GM12878 (cell line): ENCODE measurements at regions not wholly inside any gene's neighbourhood (a gene's known extent, or its start where the extent isn't known, plus 50 kb on each side); places are given as distances from the start of the nearest gene placed in this dataset.

ENCODE experiments used
- ATAC-seq: fragments of 200-7000 bp; cut with Tn5 transposase; 3 replicates; pipeline ENCODE4 v1.9.1; 2020; ENCODE audit warnings: mild to moderate bottlenecking, moderate library complexity
- BruUV-seq: library from RNA; stranded (reverse); fragments of 400-500 nt; replicated peaks from 2 replicates; lab custom pipeline; 2021; lab: Mats Ljungman, UMichigan
- CTCF ChIA-PET: fragments of 300-600 bp; sonication (Branson Sonifier 250); formaldehyde crosslinking; extraction: SDS; loops from one replicate; lab custom pipeline; 2021; ENCODE audit warnings: inconsistent platforms; lab: Yijun Ruan, JAX
- POLR2A ChIA-PET: fragments of 350-600 bp; formaldehyde crosslinking; extraction: SDS; loops from one replicate; lab custom pipeline; 2021; ENCODE audit warnings: inconsistent platforms; lab: Charles Lee
- RAD21 ChIA-PET: fragments of 300-600 bp; sonication (Branson Sonifier 250); formaldehyde crosslinking; loops from one replicate; lab custom pipeline; 2023; ENCODE audit warnings: antibody characterized with exemption; ENCODE audit not compliant: unreplicated experiment; lab: Charles Lee
- SMC1A ChIA-PET: fragments of 300-600 bp; sonication (Branson Sonifier 250); formaldehyde crosslinking; loops from one replicate; lab custom pipeline; 2023; ENCODE audit not compliant: unreplicated experiment, uncharacterized antibody; lab: Charles Lee
- DNase-seq: peaks from one replicate; pipeline ENCODE4 v3.0.0-alpha.2; 2011; ENCODE audit warnings: low read depth, low spot score
- FAIRE-seq: peaks from 3 replicates; lab custom pipeline; 2011; peaks lifted over from hg19 to GRCh38; lab: Jason Lieb, UNC
- H2AFZ ChIP-seq: 2 replicates; pipeline ENCODE4 v1.6.0; 2011; ENCODE audit warnings: low read depth, low read length, control low read depth; ENCODE audit not compliant: control insufficient read depth
- H3K27ac ChIP-seq: 2 replicates; pipeline ENCODE4 v1.5.1; 2011; ENCODE audit warnings: control low read depth; ENCODE audit not compliant: control insufficient read depth, insufficient read depth
- H3K27me3 ChIP-seq, 2 experiments: replicated peaks in 1 of 2; 2 replicates each; pipeline versions ENCODE4 v1.6.0 to v1.6.1; 2011; ENCODE audit warnings: low read length in 1 of 2; ENCODE audit not compliant: control insufficient read depth in 2 of 2, insufficient read depth in 2 of 2
- H3K36me3 ChIP-seq, 2 experiments: 2 replicates each; pipeline ENCODE4 v1.5.1; 2011; ENCODE audit warnings: low read length in 1 of 2; ENCODE audit not compliant: control insufficient read depth in 2 of 2, insufficient read depth in 2 of 2
- H3K4me1 ChIP-seq: 2 replicates; pipeline ENCODE4 v1.6.1; 2011; ENCODE audit warnings: mild to moderate bottlenecking, low read length, moderate library complexity, mixed read lengths; ENCODE audit not compliant: control insufficient read depth, insufficient read depth
- H3K4me2 ChIP-seq: 2 replicates; pipeline ENCODE4 v1.6.0; 2011; ENCODE audit warnings: control low read depth; ENCODE audit not compliant: control insufficient read depth, insufficient read depth
- H3K4me3 ChIP-seq: fragments of 200-600 bp; sonication (generic); 2 replicates; pipeline ENCODE4 v1.5.1; 2016
- H3K79me2 ChIP-seq: 2 replicates; pipeline ENCODE4 v1.6.0; 2011; ENCODE audit warnings: low read length; ENCODE audit not compliant: control insufficient read depth, insufficient read depth
- H3K9ac ChIP-seq: 2 replicates; pipeline ENCODE4 v1.8.0; 2011; ENCODE audit warnings: low read length, control low read depth, mixed read lengths; ENCODE audit not compliant: control insufficient read depth, insufficient read depth
- H3K9me3 ChIP-seq: replicated peaks from 3 replicates; pipeline ENCODE4 v1.5.1; 2011; ENCODE audit warnings: mild to moderate bottlenecking, low read length; ENCODE audit not compliant: control insufficient read depth, insufficient read depth
- H4K20me1 ChIP-seq: 2 replicates; pipeline ENCODE4 v1.6.0; 2011; ENCODE audit not compliant: control insufficient read depth, insufficient read depth
- CREB1 ChIP-seq: IDR thresholded peaks from 2 replicates; pipeline ENCODE4 v1.6.1; 2012; ENCODE audit warnings: low read depth, mild to moderate bottlenecking, inconsistent platforms
- FOS ChIP-seq: IDR thresholded peaks from 3 replicates; pipeline ENCODE4 v1.6.1; 2011; ENCODE audit warnings: borderline replicate concordance; ENCODE audit not compliant: insufficient read length; ENCODE audit errors: extremely low read depth
- HDAC6 ChIP-seq: fragments of 200-600 bp; sonication (generic); IDR thresholded peaks from one replicate; pipeline ENCODE4 v1.8.0; 2017; ENCODE audit warnings: antibody characterized with exemption; ENCODE audit not compliant: unreplicated experiment
- KAT2A ChIP-seq: conservative IDR thresholded peaks from 2 replicates; pipeline ENCODE4 v1.6.1; 2011; ENCODE audit warnings: low read depth, low read length; ENCODE audit not compliant: control insufficient read depth
- MYB ChIP-seq: fragments of 150-350 bp; IDR thresholded peaks from 2 replicates; pipeline ENCODE4 v1.6.1; 2014; ENCODE audit warnings: mild to moderate bottlenecking, low read depth, low read length, borderline replicate concordance
- RAD21 ChIP-seq: IDR thresholded peaks from 2 replicates; pipeline ENCODE4 v1.6.1; 2011; ENCODE audit warnings: mild to moderate bottlenecking, low read depth, low read length, moderate library complexity; ENCODE audit not compliant: insufficient read depth
- RBBP5 ChIP-seq: fragments of 200-600 bp; sonication (generic); conservative IDR thresholded peaks from 2 replicates; pipeline ENCODE4 v1.6.1; 2016
- SIN3A ChIP-seq: IDR thresholded peaks from 2 replicates; pipeline ENCODE4 v1.6.1; 2012; ENCODE audit warnings: low read depth, low read length, improper control_type of control experiment
- SMC3 ChIP-seq: IDR thresholded peaks from 2 replicates; pipeline ENCODE4 v1.6.1; 2011; ENCODE audit warnings: low read length, improper control_type of control experiment, borderline replicate concordance
- SUZ12 ChIP-seq: fragments of 200-600 bp; sonication (generic); IDR thresholded peaks from one replicate; pipeline ENCODE4 v1.6.1; 2018; ENCODE audit warnings: antibody characterized with exemption, mild to moderate bottlenecking; ENCODE audit not compliant: unreplicated experiment
- WGBS: methylation state at CpG from one replicate; pipeline ENCODE4 v1.1.6; 2016; ENCODE audit warnings: low lambda C conversion rate; ENCODE audit not compliant: insufficient replicate concordance, insufficient coverage; ENCODE audit errors: missing lambda C conversion rate; 5-methylcytosine and 5-hydroxymethylcytosine counted together
- in situ Hi-C: fragments of 300-500 bp; cut with MboI; formaldehyde crosslinking; loops from 9 replicates; pipeline ENCODE4 v1.14.3; 2018; ENCODE audit warnings: mixed read lengths
- intact Hi-C: fragments of 100-400 bp; cut with micrococcal nuclease; formaldehyde crosslinking; loops from one replicate; pipeline ENCODE4 v1.14.2; 2022; ENCODE audit not compliant: unreplicated experiment
- TF ChIP-seq, protein P1 (sequence below): fragments of 450-650 bp; IDR thresholded peaks from 2 replicates; pipeline ENCODE4 v1.6.1; 2017; ENCODE audit warnings: mild to moderate bottlenecking, moderate library complexity
- TF ChIP-seq, protein P2 (sequence below): fragments of 450-650 bp; IDR thresholded peaks from 2 replicates; pipeline ENCODE4 v1.6.1; 2016; ENCODE audit warnings: mild to moderate bottlenecking, moderate library complexity, borderline replicate concordance

DNA sequence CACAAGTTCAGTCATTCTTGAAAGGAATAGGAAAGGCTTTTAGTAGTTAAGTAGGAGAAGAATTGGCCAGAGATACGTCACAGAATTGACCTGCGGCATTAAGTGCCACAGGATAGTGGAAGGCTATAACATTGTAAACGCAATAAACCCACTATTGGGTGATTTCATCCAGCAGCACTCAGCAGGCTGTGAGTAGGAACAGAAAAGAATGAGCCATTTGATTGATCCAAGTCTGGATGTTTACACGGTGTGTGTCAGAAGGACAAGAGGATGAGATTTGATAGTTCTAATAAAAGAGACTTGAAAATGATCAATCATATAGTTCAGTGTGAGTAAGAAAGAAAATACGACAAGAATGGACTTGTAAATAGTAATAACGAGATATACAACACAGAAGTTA, 110.0 kb upstream of the MTAP start:
- WGBS, result 35% methylated on average over 6 of the region's 6 CpGs
- Histone ChIP-seq H3K4me1 (no peaks in the 10 kb centered on the region), H3K27ac (no peak overlapping the region), H3K9ac (no peak overlapping the region), H3K4me3 (no peak overlapping the region), H2AFZ (no peak overlapping the region), H3K9me3 (no peaks in the 10 kb centered on the region), H3K4me2 (no peak overlapping the region), H3K27me3 (no peaks in the 10 kb centered on the region; a peak in 2 of 4 replicates), H4K20me1 (no peaks in the 10 kb centered on the region), H3K79me2 (no peaks in the 10 kb centered on the region), H3K36me3 (no peaks in the 10 kb centered on the region)
- ChIA-PET CTCF (no interaction called here), SMC1A (no interaction called here), POLR2A (no interaction called here), RAD21 (no interaction called here)
- TF ChIP-seq, protein P1, sequence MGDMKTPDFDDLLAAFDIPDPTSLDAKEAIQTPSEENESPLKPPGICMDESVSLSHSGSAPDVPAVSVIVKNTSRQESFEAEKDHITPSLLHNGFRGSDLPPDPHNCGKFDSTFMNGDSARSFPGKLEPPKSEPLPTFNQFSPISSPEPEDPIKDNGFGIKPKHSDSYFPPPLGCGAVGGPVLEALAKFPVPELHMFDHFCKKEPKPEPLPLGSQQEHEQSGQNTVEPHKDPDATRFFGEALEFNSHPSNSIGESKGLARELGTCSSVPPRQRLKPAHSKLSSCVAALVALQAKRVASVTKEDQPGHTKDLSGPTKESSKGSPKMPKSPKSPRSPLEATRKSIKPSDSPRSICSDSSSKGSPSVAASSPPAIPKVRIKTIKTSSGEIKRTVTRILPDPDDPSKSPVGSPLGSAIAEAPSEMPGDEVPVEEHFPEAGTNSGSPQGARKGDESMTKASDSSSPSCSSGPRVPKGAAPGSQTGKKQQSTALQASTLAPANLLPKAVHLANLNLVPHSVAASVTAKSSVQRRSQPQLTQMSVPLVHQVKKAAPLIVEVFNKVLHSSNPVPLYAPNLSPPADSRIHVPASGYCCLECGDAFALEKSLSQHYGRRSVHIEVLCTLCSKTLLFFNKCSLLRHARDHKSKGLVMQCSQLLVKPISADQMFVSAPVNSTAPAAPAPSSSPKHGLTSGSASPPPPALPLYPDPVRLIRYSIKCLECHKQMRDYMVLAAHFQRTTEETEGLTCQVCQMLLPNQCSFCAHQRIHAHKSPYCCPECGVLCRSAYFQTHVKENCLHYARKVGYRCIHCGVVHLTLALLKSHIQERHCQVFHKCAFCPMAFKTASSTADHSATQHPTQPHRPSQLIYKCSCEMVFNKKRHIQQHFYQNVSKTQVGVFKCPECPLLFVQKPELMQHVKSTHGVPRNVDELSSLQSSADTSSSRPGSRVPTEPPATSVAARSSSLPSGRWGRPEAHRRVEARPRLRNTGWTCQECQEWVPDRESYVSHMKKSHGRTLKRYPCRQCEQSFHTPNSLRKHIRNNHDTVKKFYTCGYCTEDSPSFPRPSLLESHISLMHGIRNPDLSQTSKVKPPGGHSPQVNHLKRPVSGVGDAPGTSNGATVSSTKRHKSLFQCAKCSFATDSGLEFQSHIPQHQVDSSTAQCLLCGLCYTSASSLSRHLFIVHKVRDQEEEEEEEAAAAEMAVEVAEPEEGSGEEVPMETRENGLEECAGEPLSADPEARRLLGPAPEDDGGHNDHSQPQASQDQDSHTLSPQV, result no peak
- TF ChIP-seq MYB, result no peak
- TF ChIP-seq KAT2A, result no peak
- TF ChIP-seq HDAC6, result no peak
- TF ChIP-seq, protein P2, sequence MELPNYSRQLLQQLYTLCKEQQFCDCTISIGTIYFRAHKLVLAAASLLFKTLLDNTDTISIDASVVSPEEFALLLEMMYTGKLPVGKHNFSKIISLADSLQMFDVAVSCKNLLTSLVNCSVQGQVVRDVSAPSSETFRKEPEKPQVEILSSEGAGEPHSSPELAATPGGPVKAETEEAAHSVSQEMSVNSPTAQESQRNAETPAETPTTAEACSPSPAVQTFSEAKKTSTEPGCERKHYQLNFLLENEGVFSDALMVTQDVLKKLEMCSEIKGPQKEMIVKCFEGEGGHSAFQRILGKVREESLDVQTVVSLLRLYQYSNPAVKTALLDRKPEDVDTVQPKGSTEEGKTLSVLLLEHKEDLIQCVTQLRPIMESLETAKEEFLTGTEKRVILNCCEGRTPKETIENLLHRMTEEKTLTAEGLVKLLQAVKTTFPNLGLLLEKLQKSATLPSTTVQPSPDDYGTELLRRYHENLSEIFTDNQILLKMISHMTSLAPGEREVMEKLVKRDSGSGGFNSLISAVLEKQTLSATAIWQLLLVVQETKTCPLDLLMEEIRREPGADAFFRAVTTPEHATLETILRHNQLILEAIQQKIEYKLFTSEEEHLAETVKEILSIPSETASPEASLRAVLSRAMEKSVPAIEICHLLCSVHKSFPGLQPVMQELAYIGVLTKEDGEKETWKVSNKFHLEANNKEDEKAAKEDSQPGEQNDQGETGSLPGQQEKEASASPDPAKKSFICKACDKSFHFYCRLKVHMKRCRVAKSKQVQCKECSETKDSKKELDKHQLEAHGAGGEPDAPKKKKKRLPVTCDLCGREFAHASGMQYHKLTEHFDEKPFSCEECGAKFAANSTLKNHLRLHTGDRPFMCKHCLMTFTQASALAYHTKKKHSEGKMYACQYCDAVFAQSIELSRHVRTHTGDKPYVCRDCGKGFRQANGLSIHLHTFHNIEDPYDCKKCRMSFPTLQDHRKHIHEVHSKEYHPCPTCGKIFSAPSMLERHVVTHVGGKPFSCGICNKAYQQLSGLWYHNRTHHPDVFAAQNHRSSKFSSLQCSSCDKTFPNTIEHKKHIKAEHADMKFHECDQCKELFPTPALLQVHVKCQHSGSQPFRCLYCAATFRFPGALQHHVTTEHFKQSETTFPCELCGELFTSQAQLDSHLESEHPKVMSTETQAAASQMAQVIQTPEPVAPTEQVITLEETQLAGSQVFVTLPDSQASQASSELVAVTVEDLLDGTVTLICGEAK, result no peak
- no peak for TF ChIP-seq RBBP5
- TF ChIP-seq FOS, result no peak
- TF ChIP-seq RAD21, result no peak
- no peak for TF ChIP-seq CREB1
- no peak for TF ChIP-seq SMC3
- no peak for TF ChIP-seq SUZ12
- no peak for TF ChIP-seq SIN3A
- DNase-seq, result no peak
- intact Hi-C loops, result no loop called here
- no peak for ATAC-seq
- FAIRE-seq, result no peak
- in situ Hi-C loops, result no loop called here
- BruUV-seq, result no TSS peak
